OCI-LY3 (cell line): ENCODE measurements at regions not wholly inside any gene's neighbourhood (a gene's known extent, or its start where the extent isn't known, plus 50 kb on each side); places are given as distances from the start of the nearest gene placed in this dataset.
"Not testable (repeated sequence)": the region's sequence is repeated elsewhere in the genome, so short reads cannot be mapped to it uniquely, and the experiment has no call there.

Experiments used
- EZH2phosphoT487 ChIP-seq: fragments of 200-600 bp; shearing (Covaris generic); IDR thresholded peaks from 2 replicates; pipeline ENCODE4 v1.6.1; 2018; ENCODE audit warnings: antibody characterized with exemption, mixed run types, low read depth
- TF ChIP-seq, protein P1 (sequence below): fragments of 200-600, 300-600 bp; sonication (generic); IDR thresholded peaks from 2 replicates; pipeline ENCODE4 v1.5.1; 2014; ENCODE audit warnings: antibody characterized with exemption, low read length, low read depth

DNA sequence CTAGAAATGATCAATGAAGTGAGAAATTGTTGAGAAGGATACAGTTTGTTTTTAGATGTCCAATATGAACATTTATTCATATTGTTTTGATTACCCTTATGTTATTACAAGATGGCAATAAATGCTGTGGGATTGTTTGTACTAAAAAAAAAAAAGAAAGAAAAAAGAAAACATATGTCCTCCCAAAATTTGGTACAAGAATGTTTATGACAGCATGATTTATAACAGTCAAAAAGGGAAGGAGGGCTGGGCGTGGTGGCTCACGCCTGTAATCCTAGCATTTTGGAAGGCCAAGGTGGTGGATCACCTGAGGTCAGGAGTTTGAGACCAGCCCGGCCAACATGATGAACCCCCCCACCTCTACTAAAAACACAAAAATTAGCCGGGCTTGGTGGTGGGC is 78.5 kb upstream of the ID2 start:
- TF ChIP-seq, protein P1, sequence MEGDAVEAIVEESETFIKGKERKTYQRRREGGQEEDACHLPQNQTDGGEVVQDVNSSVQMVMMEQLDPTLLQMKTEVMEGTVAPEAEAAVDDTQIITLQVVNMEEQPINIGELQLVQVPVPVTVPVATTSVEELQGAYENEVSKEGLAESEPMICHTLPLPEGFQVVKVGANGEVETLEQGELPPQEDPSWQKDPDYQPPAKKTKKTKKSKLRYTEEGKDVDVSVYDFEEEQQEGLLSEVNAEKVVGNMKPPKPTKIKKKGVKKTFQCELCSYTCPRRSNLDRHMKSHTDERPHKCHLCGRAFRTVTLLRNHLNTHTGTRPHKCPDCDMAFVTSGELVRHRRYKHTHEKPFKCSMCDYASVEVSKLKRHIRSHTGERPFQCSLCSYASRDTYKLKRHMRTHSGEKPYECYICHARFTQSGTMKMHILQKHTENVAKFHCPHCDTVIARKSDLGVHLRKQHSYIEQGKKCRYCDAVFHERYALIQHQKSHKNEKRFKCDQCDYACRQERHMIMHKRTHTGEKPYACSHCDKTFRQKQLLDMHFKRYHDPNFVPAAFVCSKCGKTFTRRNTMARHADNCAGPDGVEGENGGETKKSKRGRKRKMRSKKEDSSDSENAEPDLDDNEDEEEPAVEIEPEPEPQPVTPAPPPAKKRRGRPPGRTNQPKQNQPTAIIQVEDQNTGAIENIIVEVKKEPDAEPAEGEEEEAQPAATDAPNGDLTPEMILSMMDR: not testable (repeated sequence)
- not testable (repeated sequence) for TF ChIP-seq EZH2phosphoT487
